22Rv1 (cell line): ENCODE measurements at regions not wholly inside any gene's neighbourhood (a gene's known extent, or its start where the extent isn't known, plus 50 kb on each side); places are given as distances from the start of the nearest gene placed in this dataset.

Experiments
- CTCF ChIP-seq: fragments of 450-650 bp; IDR thresholded peaks from 2 replicates; pipeline ENCODE4 v1.5.1; 2017; ENCODE audit warnings: mild to moderate bottlenecking
- ZFX ChIP-seq: fragments of 450-650 bp; IDR thresholded peaks from 2 replicates; pipeline ENCODE4 v1.6.1; 2017; ENCODE audit warnings: antibody characterized with exemption, borderline replicate concordance

- peak; percentile 15; the same call in 1 of the 2 replicates for TF ChIP-seq CTCF
- no peak for TF ChIP-seq ZFX
These were observed 341.1 kb downstream of the BRINP1 start for GRCh38 chr9:119027901-119028699.
